Hepatocyte (in vitro differentiated cells): ENCODE measurements at regions not wholly inside any gene's neighbourhood (a gene's known extent, or its start where the extent isn't known, plus 50 kb on each side); places are given as distances from the start of the nearest gene placed in this dataset.

Experiments used
- DNase-seq: peaks from one replicate; pipeline ENCODE4 v3.0.0-alpha.2; 2016; ENCODE audit warnings: low spot score
- H2AFZ ChIP-seq: fragments of 200-600 bp; sonication (generic); 2 replicates; pipeline ENCODE4 v1.6.0; 2016; ENCODE audit warnings: antibody characterized with exemption, mild to moderate bottlenecking
- H3K27ac ChIP-seq: fragments of 200-600 bp; sonication (generic); 2 replicates; pipeline ENCODE4 v1.5.1; 2016; ENCODE audit warnings: mild to moderate bottlenecking
- H3K27me3 ChIP-seq: fragments of 200-600 bp; sonication (generic); 2 replicates; pipeline ENCODE4 v1.6.1; 2016
- H3K36me3 ChIP-seq: fragments of 200-600 bp; sonication (generic); replicated peaks from 2 replicates; pipeline ENCODE4 v1.5.1; 2016; ENCODE audit warnings: low read depth; ENCODE audit not compliant: insufficient read depth
- H3K4me1 ChIP-seq: fragments of 200-600 bp; sonication (generic); 2 replicates; pipeline ENCODE4 v1.5.1; 2016; ENCODE audit warnings: mild to moderate bottlenecking, moderate library complexity; ENCODE audit not compliant: insufficient read depth
- H3K4me2 ChIP-seq: fragments of 200-600 bp; sonication (generic); 2 replicates; pipeline ENCODE4 v1.6.0; 2016
- H3K4me3 ChIP-seq: fragments of 200-600 bp; sonication (generic); 2 replicates; pipeline ENCODE4 v1.5.1; 2016; ENCODE audit warnings: mild to moderate bottlenecking
- H3K79me2 ChIP-seq: fragments of 200-600 bp; sonication (generic); 2 replicates; pipeline ENCODE4 v1.6.0; 2017; ENCODE audit warnings: mild to moderate bottlenecking
- H3K9me2 ChIP-seq: fragments of 200-600 bp; sonication (generic); replicated peaks from 2 replicates; pipeline ENCODE4 v1.6.0; 2017; ENCODE audit warnings: mild to moderate bottlenecking; ENCODE audit not compliant: insufficient read depth
- H3K9me3 ChIP-seq: fragments of 200-600 bp; sonication (generic); 2 replicates; pipeline ENCODE4 v1.5.1; 2016; ENCODE audit warnings: low read depth, mild to moderate bottlenecking
- H4K20me1 ChIP-seq: fragments of 200-600 bp; sonication (generic); 2 replicates; pipeline ENCODE4 v1.6.0; 2016; ENCODE audit warnings: mild to moderate bottlenecking; ENCODE audit not compliant: insufficient read depth, poor library complexity, severe bottlenecking
- CTCF ChIP-seq: fragments of 200-600 bp; sonication (generic); IDR thresholded peaks from 2 replicates; pipeline ENCODE4 v1.5.1; 2016; ENCODE audit warnings: antibody characterized with exemption, mild to moderate bottlenecking; ENCODE audit not compliant: poor library complexity
- EZH2 ChIP-seq: fragments of 200-600 bp; sonication (generic); IDR thresholded peaks from 2 replicates; pipeline ENCODE4 v1.6.1; 2016; ENCODE audit warnings: antibody characterized with exemption, mild to moderate bottlenecking, borderline replicate concordance
- EZH2phosphoT487 ChIP-seq: fragments of 200-600 bp; sonication (generic); IDR thresholded peaks from one replicate; pipeline ENCODE4 v1.6.1; 2018; ENCODE audit warnings: antibody characterized with exemption, mild to moderate bottlenecking, low read depth, moderate library complexity; ENCODE audit not compliant: unreplicated experiment, severe bottlenecking
- WGBS: methylation state at CpG from one replicate; pipeline ENCODE4 v1.1.6; 2016; ENCODE audit warnings: low lambda C conversion rate; ENCODE audit errors: missing lambda C conversion rate; 5-methylcytosine and 5-hydroxymethylcytosine counted together

GRCh38 chr3:127417709-127418559 is 130.1 kb upstream of the PRR20G start:
- 80% methylated on average over 10 of the region's 10 CpGs for WGBS
- Histone ChIP-seq H3K36me3 (no peaks in the 10 kb centered on the region), H2AFZ (no peak overlapping the region), H3K9me2 (no peaks in the 10 kb centered on the region), H4K20me1 (no peaks in the 10 kb centered on the region), H3K4me1 (no peaks in the 10 kb centered on the region), H3K27ac (no peak overlapping the region), H3K27me3 (peaks cover 38% of the 10 kb centered on the region), H3K79me2 (no peaks in the 10 kb centered on the region), H3K4me2 (no peak overlapping the region), H3K9me3 (no peaks in the 10 kb centered on the region), H3K4me3 (no peak overlapping the region)
- DNase-seq: no peak
- TF ChIP-seq CTCF (no peak), EZH2 (no peak), EZH2phosphoT487 (no peak)

- Histone ChIP-seq H3K79me2 (no peaks in the 10 kb centered on the region), H3K36me3 (no peaks in the 10 kb centered on the region), H3K9me2 (no peaks in the 10 kb centered on the region), H3K27ac (no peak overlapping the region), H2AFZ (no peak overlapping the region), H3K9me3 (no peaks in the 10 kb centered on the region), H3K27me3 (peaks cover 22% of the 10 kb centered on the region), H3K4me1 (no peaks in the 10 kb centered on the region), H4K20me1 (no peaks in the 10 kb centered on the region), H3K4me2 (no peak overlapping the region), H3K4me3 (no peak overlapping the region)
- no peak for TF ChIP-seq CTCF
- TF ChIP-seq EZH2phosphoT487: no peak
- 53% methylated on average over 2 of the region's 2 CpGs for WGBS
- DNase-seq: no peak
Measured at GRCh38 chr3:127413871-127414270, 126.0 kb upstream of the PRR20G start.

GRCh38 chr3:127413318-127413673 is 125.5 kb upstream of the PRR20G start:
- no peaks in the 10 kb centered on the region for H3K9me2 ChIP-seq
- no peaks in the 10 kb centered on the region for H3K36me3 ChIP-seq
- DNase-seq: no peak
- no peaks in the 10 kb centered on the region for H3K9me3 ChIP-seq
- no peaks in the 10 kb centered on the region for H4K20me1 ChIP-seq
- peaks cover 16% of the 10 kb centered on the region for H3K27me3 ChIP-seq
- H3K27ac ChIP-seq: no peak overlapping the region
- no peak overlapping the region for H3K4me3 ChIP-seq
- H3K79me2 ChIP-seq: no peaks in the 10 kb centered on the region
- no peak overlapping the region for H2AFZ ChIP-seq
- TF ChIP-seq EZH2: no peak
- no peak for TF ChIP-seq EZH2phosphoT487
- TF ChIP-seq CTCF: no peak
- WGBS: 97% methylated on average over 3 of the region's 3 CpGs
- H3K4me1 ChIP-seq: no peaks in the 10 kb centered on the region
- H3K4me2 ChIP-seq: no peak overlapping the region
